Mesodermal cell (in vitro differentiated cells): ENCODE measurements at regions not wholly inside any gene's neighbourhood (a gene's known extent, or its start where the extent isn't known, plus 50 kb on each side); places are given as distances from the start of the nearest gene placed in this dataset.

Experiments
- H3K27ac ChIP-seq: 2 replicates; pipeline ENCODE4 v1.7.0; 2013; ENCODE audit warnings: mild to moderate bottlenecking, low read depth, low read length, moderate library complexity; ENCODE audit not compliant: severe bottlenecking
- H3K36me3 ChIP-seq: 2 replicates; pipeline ENCODE4 v1.7.1; 2013; ENCODE audit warnings: mild to moderate bottlenecking, low read length, moderate library complexity; ENCODE audit not compliant: control insufficient read depth, insufficient read depth
- H3K4me1 ChIP-seq: one replicate; pipeline ENCODE4 v1.7.1; 2013; ENCODE audit warnings: mild to moderate bottlenecking, low read length; ENCODE audit not compliant: insufficient read depth, control insufficient read depth, poor library complexity, severe bottlenecking
- H3K4me3 ChIP-seq: 2 replicates; pipeline ENCODE4 v1.7.0; 2013; ENCODE audit warnings: low read length, control low read depth, mild to moderate bottlenecking; ENCODE audit not compliant: insufficient read depth, poor library complexity, severe bottlenecking; ENCODE audit errors: extremely low read depth
- H3K9me3 ChIP-seq: 2 replicates; pipeline ENCODE4 v1.7.1; 2013; ENCODE audit warnings: mild to moderate bottlenecking, low read length, moderate library complexity; ENCODE audit not compliant: control insufficient read depth
- WGBS, 2 experiments: methylation state at CpG; one replicate each; pipeline ENCODE4 v1.1.5; 2013; ENCODE audit warnings: missing lambda C conversion rate in 2 of 2; ENCODE audit not compliant: insufficient coverage in 2 of 2; 5-methylcytosine and 5-hydroxymethylcytosine counted together

DNA sequence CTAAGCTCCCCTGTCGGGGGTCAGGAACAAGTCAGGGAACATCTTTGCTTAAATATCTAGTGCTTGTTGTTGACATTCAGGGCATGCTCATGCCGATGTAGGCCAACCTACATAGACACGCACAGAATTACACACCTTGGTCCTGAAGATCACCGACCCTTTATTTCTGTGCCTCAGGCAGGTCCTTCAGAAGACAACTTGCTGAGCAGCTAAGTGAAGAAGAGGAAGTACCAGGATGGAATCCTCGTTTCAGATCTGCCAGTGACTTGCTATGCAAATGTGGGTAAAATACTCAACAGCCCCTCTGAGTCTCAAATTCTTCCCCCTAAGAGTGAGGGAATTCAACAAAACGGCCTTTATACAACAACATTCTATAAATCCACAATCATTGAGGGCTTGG, 494.7 kb downstream of the BCL11A start:
- Histone ChIP-seq H3K27ac (no peak overlapping the region), H3K4me3 (no peak overlapping the region), H3K4me1 (peaks cover under 1% of the 10 kb centered on the region), H3K36me3 (no peaks in the 10 kb centered on the region), H3K9me3 (no peaks in the 10 kb centered on the region)
- WGBS, 2 experiments, result 89 to 98% methylated on average over 3 to 5 of the region's 6 CpGs

DNA sequence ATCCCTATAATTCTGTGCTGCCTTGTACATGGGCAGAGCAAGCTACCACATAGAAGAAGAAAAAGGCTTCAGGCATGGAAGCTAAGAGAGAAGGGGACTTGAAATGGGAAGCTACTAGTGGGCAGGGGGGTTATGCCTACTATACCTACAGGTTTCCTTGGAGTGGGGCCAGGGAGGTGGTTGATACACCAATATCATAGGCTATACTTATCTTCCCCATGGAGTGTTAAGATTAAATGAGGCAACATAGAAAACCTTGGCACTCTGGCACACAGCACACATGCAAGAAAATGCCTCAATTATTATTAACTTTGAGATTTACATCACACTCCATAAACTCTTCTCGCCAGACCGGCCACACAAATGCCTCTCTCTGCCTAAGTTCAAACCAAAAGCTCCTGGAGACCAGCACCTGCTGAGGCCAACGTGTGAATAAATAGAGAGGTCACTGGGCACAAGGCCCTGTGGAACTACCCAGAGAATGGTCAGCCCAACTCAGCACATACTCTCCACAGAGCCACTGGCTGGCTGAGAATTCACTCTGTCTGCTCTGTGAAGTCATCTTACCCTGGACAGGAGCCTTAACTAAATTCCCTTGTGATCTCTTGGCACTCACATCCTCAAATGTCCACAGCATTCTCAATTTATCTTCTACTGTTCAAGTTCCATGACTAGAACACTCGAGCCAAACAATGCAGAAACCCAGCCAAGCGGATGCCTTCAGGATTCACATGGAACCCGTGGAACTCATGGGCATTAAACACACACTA, 498.7 kb downstream of the BCL11A start:
- WGBS, 2 experiments, result 68 to 74% methylated on average over 5 of the region's 6 CpGs
- H3K4me3 ChIP-seq, result no peak overlapping the region
- no peaks in the 10 kb centered on the region for H3K4me1 ChIP-seq
- no peaks in the 10 kb centered on the region for H3K9me3 ChIP-seq
- no peaks in the 10 kb centered on the region for H3K36me3 ChIP-seq
- H3K27ac ChIP-seq, result no peak overlapping the region

DNA sequence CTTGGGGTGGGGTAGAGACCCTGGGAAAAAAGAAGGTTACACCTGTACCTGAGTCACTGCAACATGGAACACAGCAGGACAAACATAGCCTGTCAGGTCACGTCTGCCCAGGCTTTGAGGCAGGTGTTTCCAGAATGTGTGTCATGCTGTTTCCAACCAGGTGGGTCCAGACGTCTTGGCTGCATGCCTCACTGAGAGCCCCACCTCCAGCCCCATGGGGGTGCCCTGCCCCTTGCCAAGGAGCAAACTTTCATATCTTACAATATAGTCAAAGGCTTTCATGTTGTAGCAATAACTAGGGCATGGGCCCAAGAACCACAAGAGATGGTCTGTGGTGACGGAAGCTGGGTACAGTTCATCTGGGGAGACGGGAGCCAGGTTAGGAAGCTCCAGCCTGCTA, 499.7 kb downstream of the BCL11A start:
- 78 to 92% methylated on average over 4 of the region's 4 CpGs for WGBS, 2 experiments
- no peaks in the 10 kb centered on the region for H3K36me3 ChIP-seq

DNA sequence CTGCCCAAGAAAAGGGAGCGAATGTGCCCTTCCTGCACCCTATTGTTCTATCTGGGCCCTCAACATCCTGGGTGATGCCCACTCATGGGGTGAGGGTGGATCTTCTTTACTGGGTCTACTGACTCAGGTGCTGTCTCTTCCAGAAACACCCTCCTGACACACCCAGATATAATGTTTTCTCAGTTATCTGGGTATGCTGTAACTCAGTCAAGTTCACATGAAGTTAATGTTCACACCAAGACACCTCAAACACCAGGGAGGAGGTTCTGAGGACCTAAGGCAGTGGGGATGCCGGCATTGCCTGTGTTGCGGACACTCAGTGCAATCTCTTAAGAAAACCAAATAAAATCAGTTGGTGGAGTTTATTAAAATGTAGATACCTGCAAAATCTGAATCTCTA, 500.9 kb downstream of the BCL11A start:
- H3K4me3 ChIP-seq, result no peak overlapping the region
- H3K9me3 ChIP-seq, result no peaks in the 10 kb centered on the region
- H3K36me3 ChIP-seq, result no peaks in the 10 kb centered on the region
- no peaks in the 10 kb centered on the region for H3K4me1 ChIP-seq
- WGBS, 2 experiments, result no CpG with 5 or more reads among the region's 3 CpGs
- no peak overlapping the region for H3K27ac ChIP-seq

More for the DNA sequence above, 499.7 kb downstream of the BCL11A start:
- H3K4me3 ChIP-seq, result no peak overlapping the region
- H3K9me3 ChIP-seq, result no peaks in the 10 kb centered on the region
- no peaks in the 10 kb centered on the region for H3K4me1 ChIP-seq
- H3K27ac ChIP-seq, result no peak overlapping the region

DNA sequence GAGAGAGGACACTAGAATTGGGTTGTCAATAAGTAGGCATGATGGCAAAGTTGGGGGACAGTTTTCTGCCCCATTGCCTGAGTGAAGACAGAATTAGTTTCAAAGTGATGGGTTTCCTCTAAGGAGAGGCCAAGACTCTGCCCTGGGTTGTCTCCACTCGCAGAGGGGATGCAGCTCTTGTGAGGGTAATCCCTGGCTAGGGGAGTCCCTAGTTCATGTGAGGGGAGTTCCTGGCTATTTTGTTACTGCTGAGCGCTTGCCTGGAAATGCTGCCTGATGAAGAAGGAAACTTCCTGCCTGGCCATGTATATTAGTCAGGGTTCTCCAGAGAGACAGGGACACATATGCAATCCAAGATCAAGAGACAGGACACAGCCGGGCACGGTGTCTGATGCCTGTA, 501.5 kb downstream of the BCL11A start:
- no peak overlapping the region for H3K4me3 ChIP-seq
- no peaks in the 10 kb centered on the region for H3K4me1 ChIP-seq
- no peaks in the 10 kb centered on the region for H3K36me3 ChIP-seq
- WGBS, 2 experiments, result 89 to 91% methylated on average over 4 of the region's 4 CpGs
- H3K9me3 ChIP-seq, result no peaks in the 10 kb centered on the region
- no peak overlapping the region for H3K27ac ChIP-seq

DNA sequence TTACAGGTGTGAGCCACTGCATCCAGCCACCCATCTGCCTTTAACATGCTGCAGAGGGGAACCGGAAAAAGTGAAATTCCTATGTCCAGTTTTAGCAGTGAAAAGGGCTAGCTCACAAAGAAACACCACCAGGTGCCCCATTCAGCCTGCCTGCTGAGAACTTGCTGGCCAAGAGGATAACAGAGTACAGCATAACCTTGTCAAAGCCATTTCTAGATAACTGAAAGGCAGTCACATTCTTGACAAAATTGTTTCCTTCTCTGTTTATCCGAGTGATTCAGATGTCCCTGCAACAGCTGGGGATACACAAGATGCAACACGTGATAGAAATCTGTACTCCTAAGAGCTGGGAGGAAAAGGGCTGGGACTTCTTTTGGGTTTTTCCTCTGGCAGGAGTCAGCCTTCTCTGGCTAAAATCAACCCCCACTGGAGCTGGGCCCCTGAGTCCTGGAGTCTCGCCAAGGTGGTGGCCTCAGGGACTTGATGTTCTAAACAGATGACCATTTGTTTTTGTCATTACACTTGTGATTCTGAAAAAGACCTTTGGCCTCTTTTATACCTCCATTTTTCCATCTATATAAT, 505.4 kb downstream of the BCL11A start:
- Histone ChIP-seq H3K4me1 (no peaks in the 10 kb centered on the region), H3K27ac (no peak overlapping the region), H3K4me3 (no peak overlapping the region), H3K36me3 (no peaks in the 10 kb centered on the region), H3K9me3 (no peaks in the 10 kb centered on the region)
- WGBS, 2 experiments, result 94 to 96% methylated on average over 3 to 4 of the region's 4 CpGs

DNA sequence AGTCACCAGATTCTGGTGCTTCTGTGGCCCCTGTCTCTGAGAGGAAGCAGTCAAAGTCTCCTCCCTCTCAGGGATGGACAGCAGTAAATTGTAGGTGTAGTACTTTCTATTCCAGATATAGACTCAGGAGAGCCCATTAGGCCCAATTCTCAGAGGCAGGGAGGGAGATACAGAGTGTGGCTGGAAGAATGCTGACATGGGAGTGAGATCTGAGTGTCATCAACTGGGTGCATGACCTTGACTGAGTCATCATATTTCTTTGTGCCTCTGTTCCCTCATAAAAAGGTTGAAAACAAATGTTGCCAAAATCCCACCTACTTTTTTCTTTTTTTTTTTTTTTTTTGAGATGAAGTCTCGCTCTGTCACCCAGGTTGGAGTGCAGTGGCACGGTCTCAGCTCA, 506.1 kb downstream of the BCL11A start:
- no CpG with 5 or more reads among the region's 2 CpGs for WGBS, 2 experiments
- H3K4me3 ChIP-seq, result no peak overlapping the region

DNA sequence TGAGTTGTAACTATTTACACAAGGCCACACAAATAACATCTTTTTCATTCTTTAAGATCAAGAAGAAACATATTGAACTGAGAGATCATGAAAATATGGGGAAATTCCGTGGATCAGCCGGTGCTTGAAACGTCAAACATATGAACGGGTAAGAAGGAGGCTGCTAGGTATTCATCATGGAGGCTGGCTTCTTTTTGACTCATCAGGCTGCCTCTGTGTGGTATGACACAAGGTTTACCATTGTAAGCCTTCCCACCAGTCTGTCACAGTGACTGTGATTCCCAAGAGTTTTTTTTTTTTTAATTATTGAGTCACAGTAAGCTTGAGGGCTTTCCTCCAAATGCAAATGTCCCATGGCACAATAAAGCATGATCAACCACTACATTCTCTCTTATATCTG, 506.9 kb downstream of the BCL11A start:
- H3K36me3 ChIP-seq, result no peaks in the 10 kb centered on the region
- no peak overlapping the region for H3K27ac ChIP-seq
- 80 to 100% methylated on average over 1 to 2 of the region's 4 CpGs for WGBS, 2 experiments
- H3K4me3 ChIP-seq, result no peak overlapping the region
- no peaks in the 10 kb centered on the region for H3K9me3 ChIP-seq
- H3K4me1 ChIP-seq, result no peaks in the 10 kb centered on the region

More for the DNA sequence above, 506.1 kb downstream of the BCL11A start:
- H3K9me3 ChIP-seq, result no peaks in the 10 kb centered on the region
- no peak overlapping the region for H3K27ac ChIP-seq
- no peaks in the 10 kb centered on the region for H3K4me1 ChIP-seq
- no peaks in the 10 kb centered on the region for H3K36me3 ChIP-seq

DNA sequence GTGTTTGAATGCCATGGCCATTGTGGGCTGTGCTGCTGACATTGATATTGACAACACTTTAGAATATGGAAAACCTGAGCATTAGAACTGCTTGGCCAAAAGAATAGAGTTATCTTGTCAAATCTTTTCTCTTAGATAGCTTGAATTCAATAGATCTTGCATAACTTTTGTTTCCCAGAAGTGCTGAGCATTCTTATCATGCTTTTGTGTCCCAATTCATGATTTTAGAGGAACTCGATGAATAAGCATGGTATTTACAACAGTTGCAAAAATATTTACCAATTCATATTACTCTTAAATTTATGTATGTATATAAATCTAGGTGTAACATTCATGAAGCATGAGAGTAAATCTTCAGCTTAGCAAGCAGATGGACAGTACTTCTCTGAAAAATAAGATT, 508.0 kb downstream of the BCL11A start:
- Histone ChIP-seq H3K9me3 (no peaks in the 10 kb centered on the region), H3K4me3 (no peak overlapping the region), H3K27ac (no peak overlapping the region), H3K36me3 (no peaks in the 10 kb centered on the region), H3K4me1 (no peaks in the 10 kb centered on the region)
- no CpG with 5 or more reads among the region's 1 CpG for WGBS, 2 experiments

DNA sequence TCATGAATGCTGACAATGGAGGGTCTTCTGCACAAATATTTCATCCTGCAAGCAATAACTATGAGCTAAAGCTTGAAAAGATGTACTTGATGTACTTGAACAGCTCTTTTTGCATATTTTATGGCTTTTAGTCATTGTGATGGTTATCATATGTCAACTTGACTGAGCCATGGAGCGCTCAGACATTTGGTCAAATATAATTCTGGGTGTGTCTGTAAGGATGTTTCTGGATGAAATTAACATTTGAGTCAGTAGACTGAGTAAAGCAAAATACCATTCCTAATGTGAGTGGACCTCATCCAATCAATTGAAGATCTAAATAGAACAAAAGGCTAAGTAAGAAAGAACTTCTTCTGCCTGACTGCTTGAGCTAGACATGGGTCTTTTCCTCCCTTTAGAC, 509.0 kb downstream of the BCL11A start:
- H3K4me1 ChIP-seq, result no peaks in the 10 kb centered on the region
- WGBS, 2 experiments, result 100% methylated on average over 1 of the region's 1 CpG
- H3K4me3 ChIP-seq, result no peak overlapping the region
- no peak overlapping the region for H3K27ac ChIP-seq
- no peaks in the 10 kb centered on the region for H3K36me3 ChIP-seq
- no peaks in the 10 kb centered on the region for H3K9me3 ChIP-seq

DNA sequence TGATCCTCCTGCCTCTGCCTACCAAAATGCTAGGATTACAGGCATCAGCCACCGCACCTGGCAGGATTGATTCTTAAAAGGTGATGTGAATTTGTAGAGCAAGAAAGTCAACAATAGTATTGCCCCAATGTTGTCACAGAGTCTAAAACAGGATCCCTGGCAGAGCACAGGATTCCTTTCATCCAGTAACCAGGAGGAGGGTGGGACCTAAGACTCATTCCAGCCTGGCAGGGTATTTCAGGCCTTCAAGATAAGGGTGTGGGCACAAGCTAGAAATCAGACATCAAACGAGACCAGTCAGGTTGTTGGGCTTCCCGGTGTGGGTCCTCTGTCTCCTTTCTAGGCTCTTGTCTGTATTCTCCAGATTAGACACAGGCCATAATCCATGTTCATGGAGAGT, 511.4 kb downstream of the BCL11A start:
- Histone ChIP-seq H3K36me3 (no peaks in the 10 kb centered on the region), H3K4me1 (no peaks in the 10 kb centered on the region), H3K27ac (no peak overlapping the region), H3K4me3 (no peak overlapping the region), H3K9me3 (no peaks in the 10 kb centered on the region)
- 90 to 94% methylated on average over 2 to 3 of the region's 3 CpGs for WGBS, 2 experiments
